GM10266 (cell line): ENCODE measurements at regions not wholly inside any gene's neighbourhood (a gene's known extent, or its start where the extent isn't known, plus 50 kb on each side); places are given as distances from the start of the nearest gene placed in this dataset.

Experiments
- DNase-seq: peaks from one replicate; pipeline ENCODE4 v3.0.0; 2012; ENCODE audit errors: extremely low spot score
- CTCF ChIP-seq: IDR thresholded peaks from 2 replicates; pipeline ENCODE4 v1.5.1; 2012; ENCODE audit warnings: mild to moderate bottlenecking, low read depth; ENCODE audit not compliant: control insufficient read depth, insufficient read depth; ENCODE audit errors: missing control alignments

GRCh38 chr13:74438901-74439300, 304.7 kb upstream of the KLF12 start:
- no peak for TF ChIP-seq CTCF

GRCh38 chr13:74434782-74435181, 300.6 kb upstream of the KLF12 start:
- no peak for TF ChIP-seq CTCF
- no peak for DNase-seq

More at GRCh38 chr13:74438901-74439300, 304.7 kb upstream of the KLF12 start:
- DNase-seq: no peak

GRCh38 chr13:74424455-74424854, 290.3 kb upstream of the KLF12 start:
- no peak for TF ChIP-seq CTCF

DNA sequence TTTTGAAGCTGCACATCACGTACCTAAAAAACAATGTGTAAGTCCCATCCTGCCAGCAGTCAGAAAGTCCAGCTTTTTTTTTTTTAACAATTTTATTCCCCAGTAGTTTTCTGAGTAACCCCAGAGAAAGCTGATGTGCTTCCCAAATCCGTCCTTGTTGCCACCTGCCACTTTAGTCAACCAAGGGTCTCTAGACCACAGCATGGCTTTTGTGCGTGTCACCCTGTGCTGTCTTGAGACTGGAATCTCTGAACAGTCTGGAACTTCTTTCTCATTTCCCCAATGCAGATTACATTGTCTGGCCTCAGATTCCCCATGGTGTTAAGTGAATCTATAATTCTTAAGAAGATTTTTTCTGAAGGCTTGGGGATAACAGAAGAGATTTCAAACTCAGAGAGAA, 289.2 kb upstream of the KLF12 start:
- DNase-seq: no peak
- no peak for TF ChIP-seq CTCF

More at GRCh38 chr13:74424455-74424854, 290.3 kb upstream of the KLF12 start:
- no peak for DNase-seq

GRCh38 chr13:74414458-74414857, 280.3 kb upstream of the KLF12 start:
- no peak for DNase-seq
- TF ChIP-seq CTCF: no peak

DNA sequence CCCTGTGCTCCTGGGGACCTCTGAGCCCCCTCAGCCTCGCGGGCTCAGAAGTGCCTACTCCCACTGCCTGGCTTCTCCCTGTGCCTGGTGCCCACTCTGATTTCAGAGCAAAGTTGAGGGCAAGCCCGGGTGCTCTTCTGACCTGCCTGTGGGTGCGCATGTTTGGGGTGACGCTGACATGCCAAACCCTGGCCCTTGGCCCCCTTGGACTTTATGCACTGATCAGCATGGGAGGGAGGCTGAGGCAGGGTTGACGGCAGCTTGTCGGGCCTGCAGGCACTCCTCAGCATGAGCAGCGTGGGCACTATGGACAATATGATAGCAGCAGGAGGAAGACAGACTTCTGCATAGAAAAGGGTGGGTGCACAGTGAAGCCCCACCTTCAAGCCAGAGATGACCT, 279.3 kb upstream of the KLF12 start:
- no peak for TF ChIP-seq CTCF
- no peak for DNase-seq

- TF ChIP-seq CTCF: no peak
- DNase-seq: no peak
Observed at GRCh38 chr13:74409551-74409950, 275.3 kb upstream of the KLF12 start.
